ENCODE measurements at regions not wholly inside any gene's neighbourhood (a gene's known extent, or its start where the extent isn't known, plus 50 kb on each side); places are given as distances from the start of the nearest gene placed in this dataset.

GRCh38 chr7:21185653-21186265, 242.1 kb upstream of the SP4 start:
- intact Hi-C loops (cut with DNase I), result no loop called here
- no peak for DNase-seq (ENCODE audit: low spot score in 2 of 2)
- no peak overlapping the region for H3K4me3 ChIP-seq
- no peaks in the 10 kb centered on the region for H3K4me1 ChIP-seq
- no peak overlapping the region for H3K27ac ChIP-seq
- H3K36me3 ChIP-seq, result no peaks in the 10 kb centered on the region
- no peaks in the 10 kb centered on the region for H3K27me3 ChIP-seq
- no peaks in the 10 kb centered on the region for H3K9me3 ChIP-seq
- TF ChIP-seq CTCF (IDR thresholded peaks at IDR 0.05), result no peak

- no peaks in the 10 kb centered on the region for H3K9me3 ChIP-seq
- intact Hi-C loops (cut with DNase I), result no loop called here
- no peak for DNase-seq (ENCODE audit: low spot score in 2 of 2)
- H3K36me3 ChIP-seq, result no peaks in the 10 kb centered on the region
- no peaks in the 10 kb centered on the region for H3K27me3 ChIP-seq
- no peak overlapping the region for H3K27ac ChIP-seq
- no peak overlapping the region for H3K4me3 ChIP-seq
- no peak for TF ChIP-seq CTCF (IDR thresholded peaks at IDR 0.05)
- no peaks in the 10 kb centered on the region for H3K4me1 ChIP-seq
Observed at GRCh38 chr7:21191321-21192073, 236.4 kb upstream of the SP4 start.

DNA sequence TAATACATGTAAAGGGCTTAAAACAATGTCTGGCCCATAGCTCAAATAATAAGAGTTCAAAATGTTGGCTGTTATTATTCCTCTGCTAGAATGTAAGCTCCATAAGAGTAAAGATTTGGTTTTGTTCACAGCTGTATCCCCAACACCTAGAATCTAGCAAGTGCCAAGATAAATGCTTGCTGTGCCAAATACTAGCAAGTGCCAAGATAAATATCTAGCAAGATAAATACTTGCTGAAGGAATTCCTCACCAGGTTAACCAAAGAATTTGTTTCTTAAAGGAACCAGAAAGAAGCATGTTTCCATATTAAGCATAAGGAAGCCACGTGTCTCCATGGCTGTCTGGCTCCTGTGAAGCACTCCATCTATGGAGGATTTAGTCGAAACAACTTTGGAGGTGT, 235.2 kb upstream of the SP4 start:
- no peak for DNase-seq (ENCODE audit: low spot score in 2 of 2)
- H3K9me3 ChIP-seq, result no peaks in the 10 kb centered on the region
- no peaks in the 10 kb centered on the region for H3K36me3 ChIP-seq
- no peak overlapping the region for H3K27ac ChIP-seq
- no peaks in the 10 kb centered on the region for H3K4me1 ChIP-seq
- H3K4me3 ChIP-seq, result no peak overlapping the region
- TF ChIP-seq CTCF (IDR thresholded peaks at IDR 0.05), result no peak
- H3K27me3 ChIP-seq, result no peaks in the 10 kb centered on the region
- intact Hi-C loops (cut with DNase I), result no loop called here

DNA sequence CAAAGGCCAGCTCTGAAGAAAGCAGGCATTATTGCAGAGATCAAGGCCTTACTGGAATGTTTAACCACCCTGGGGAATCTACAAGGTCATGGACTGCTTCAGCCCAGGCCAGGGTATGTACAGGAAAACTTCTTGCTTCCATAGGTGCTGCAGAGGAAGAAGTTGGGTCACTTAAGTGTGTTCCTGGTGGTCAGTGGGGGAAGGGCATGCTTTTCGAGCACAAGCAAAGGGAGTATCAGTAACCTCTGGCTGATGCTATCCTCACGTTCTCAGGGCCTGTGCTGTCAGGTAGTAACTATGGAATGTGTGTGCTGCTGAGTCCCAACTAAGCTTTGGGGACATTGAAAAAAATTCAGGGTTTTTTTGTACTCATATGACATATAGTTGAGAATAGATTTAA, 234.0 kb upstream of the SP4 start:
- Histone ChIP-seq H3K4me3 (no peak overlapping the region), H3K27ac (no peak overlapping the region), H3K4me1 (no peaks in the 10 kb centered on the region), H3K27me3 (no peaks in the 10 kb centered on the region), H3K9me3 (no peaks in the 10 kb centered on the region), H3K36me3 (no peaks in the 10 kb centered on the region)
- DNase-seq (ENCODE audit: low spot score in 2 of 2), result no peak
- intact Hi-C loops (cut with DNase I), result no loop called here
- no peak for TF ChIP-seq CTCF (IDR thresholded peaks at IDR 0.05)

DNA sequence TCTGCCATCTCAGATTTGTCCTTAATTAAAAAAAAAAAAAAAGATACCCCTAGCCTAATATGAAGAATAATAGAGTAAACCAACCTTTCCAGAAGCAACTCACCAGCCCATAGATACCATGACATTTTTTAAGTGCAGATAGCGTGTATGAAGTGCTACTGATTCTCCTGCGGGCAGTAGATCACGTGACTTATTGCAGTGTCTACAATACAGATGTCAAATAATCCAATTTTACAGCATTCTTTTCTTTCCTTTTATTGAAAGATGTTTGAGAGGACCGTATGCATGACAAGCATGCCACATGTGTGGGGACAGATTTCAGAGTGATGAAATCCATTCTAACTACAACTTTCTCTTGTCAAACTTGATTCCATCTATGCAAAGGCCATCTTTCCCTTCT, 232.9 kb upstream of the SP4 start:
- DNase-seq (ENCODE audit: low spot score in 2 of 2), result no peak
- no peak for TF ChIP-seq CTCF (IDR thresholded peaks at IDR 0.05)
- H3K4me1 ChIP-seq, result no peaks in the 10 kb centered on the region
- H3K36me3 ChIP-seq, result no peaks in the 10 kb centered on the region
- H3K9me3 ChIP-seq, result no peaks in the 10 kb centered on the region
- no peaks in the 10 kb centered on the region for H3K27me3 ChIP-seq
- no peak overlapping the region for H3K4me3 ChIP-seq
- H3K27ac ChIP-seq, result no peak overlapping the region
- intact Hi-C loops (cut with DNase I), result no loop called here
